SK-N-SH (cell line): ENCODE measurements at regions not wholly inside any gene's neighbourhood (a gene's known extent, or its start where the extent isn't known, plus 50 kb on each side); places are given as distances from the start of the nearest gene placed in this dataset.
A peak's percentile ranks its signal among the peaks of the same experiment; 100 is the strongest.

ENCODE experiments used
- CTCF ChIA-PET: fragments of 300-600, 350-600 bp; formaldehyde crosslinking; extraction: SDS; loops from one replicate; lab custom pipeline; 2021; lab: Yijun Ruan, JAX
- POLR2A ChIA-PET: fragments of 350-600 bp; sonication (Branson Sonifier 250); formaldehyde crosslinking; extraction: SDS; loops from one replicate; lab custom pipeline; 2020; ENCODE audit warnings: antibody characterized with exemption, inconsistent platforms; lab: Yijun Ruan, JAX
- DNase-seq: peaks from one replicate; pipeline ENCODE4 v3.0.0; 2012
- H2AFZ ChIP-seq: fragments of 200-600 bp; sonication (generic); 2 replicates; pipeline ENCODE4 v1.8.1; 2016; ENCODE audit warnings: antibody characterized with exemption, mild to moderate bottlenecking, low read depth
- H3F3A ChIP-seq: fragments of 200-600 bp; sonication (generic); replicated peaks from 2 replicates; pipeline ENCODE3; 2016; ENCODE audit warnings: antibody characterized with exemption, mild to moderate bottlenecking; ENCODE audit not compliant: insufficient read depth
- H3K27ac ChIP-seq, 2 experiments: fragments of 200-500 bp in 1 of 2; fragments of 200-600 bp in 1 of 2; sonication (Bioruptor generic) in 1 of 2; sonication (generic), shearing (Covaris generic) in 1 of 2; 2 replicates each; pipeline versions ENCODE4 v1.5.1 to v1.6.1; 2014 to 2016; ENCODE audit warnings: low read depth in 2 of 2, inconsistent platforms in 1 of 2, low read length in 1 of 2, mild to moderate bottlenecking in 1 of 2, mixed read lengths in 1 of 2
- H3K27me3 ChIP-seq: fragments of 200-600 bp; sonication (generic), shearing (Covaris generic); 2 replicates; pipeline ENCODE4 v1.6.1; 2016; ENCODE audit warnings: mixed run types; ENCODE audit not compliant: insufficient read depth
- H3K36me3 ChIP-seq, 2 experiments: fragments of 200-500 bp in 1 of 2; fragments of 200-600 bp in 1 of 2; sonication (Bioruptor generic) in 1 of 2; sonication (generic) in 1 of 2; replicated peaks in 1 of 2; 2 replicates each; pipeline versions ENCODE3 to v1.5.1; 2014 to 2016; ENCODE audit warnings: low read length in 1 of 2, mild to moderate bottlenecking in 1 of 2; ENCODE audit not compliant: insufficient read depth in 2 of 2, control insufficient read depth in 1 of 2
- H3K4me1 ChIP-seq, 2 experiments: fragments of 200-500 bp in 1 of 2; fragments of 200-600 bp in 1 of 2; sonication (Bioruptor generic) in 1 of 2; sonication (generic), shearing (Covaris generic) in 1 of 2; 2 replicates each; pipeline versions ENCODE4 v1.5.1 to v1.6.1; 2014 to 2016; ENCODE audit warnings: low read depth in 1 of 2, low read length in 1 of 2, mixed run types in 1 of 2; ENCODE audit not compliant: insufficient read depth in 2 of 2, control insufficient read depth in 1 of 2
- H3K4me2 ChIP-seq: fragments of 200-600 bp; sonication (generic), shearing (Covaris generic); 2 replicates; pipeline ENCODE4 v1.6.1; 2017; ENCODE audit warnings: mixed run types
- H3K4me3 ChIP-seq, 2 experiments: fragments of 200-500 bp in 1 of 2; fragments of 200-600 bp in 1 of 2; sonication (Bioruptor generic) in 1 of 2; sonication (generic), shearing (Covaris generic) in 1 of 2; 2 replicates each; pipeline versions ENCODE4 v1.5.1 to v1.8.1; 2014 to 2016; ENCODE audit warnings: low read depth in 2 of 2, inconsistent platforms in 1 of 2, low read length in 1 of 2, mild to moderate bottlenecking in 1 of 2, mixed read lengths in 1 of 2, moderate library complexity in 1 of 2
- H3K79me2 ChIP-seq: fragments of 200-600 bp; sonication (generic); 2 replicates; pipeline ENCODE4 v1.8.1; 2017; ENCODE audit warnings: mild to moderate bottlenecking; ENCODE audit not compliant: insufficient read depth
- H3K9ac ChIP-seq: fragments of 200-600 bp; sonication (generic); 2 replicates; pipeline ENCODE4 v1.6.1; 2017; ENCODE audit warnings: mixed run types
- H3K9me2 ChIP-seq: fragments of 200-600 bp; sonication (generic); 2 replicates; pipeline ENCODE4 v1.6.1; 2017; ENCODE audit warnings: mixed run types
- H3K9me3 ChIP-seq: fragments of 200-600 bp; sonication (generic); 2 replicates; pipeline ENCODE4 v1.6.1; 2017; ENCODE audit warnings: mixed run types, mild to moderate bottlenecking, moderate library complexity
- H4K20me1 ChIP-seq: fragments of 200-600 bp; sonication (generic); 2 replicates; pipeline ENCODE4 v1.6.1; 2017; ENCODE audit warnings: mild to moderate bottlenecking, mixed run types; ENCODE audit not compliant: insufficient read depth
- CHD2 ChIP-seq: fragments of 150-350 bp; IDR thresholded peaks from 2 replicates; pipeline ENCODE4 v1.6.1; 2018; ENCODE audit warnings: low read length; ENCODE audit not compliant: partially characterized antibody
- EZH2phosphoT487 ChIP-seq: fragments of 200-600 bp; sonication (generic); IDR thresholded peaks from 2 replicates; pipeline ENCODE4 v1.6.1; 2017; ENCODE audit warnings: low read depth, mixed run types, mild to moderate bottlenecking, antibody characterized with exemption, moderate library complexity, borderline replicate concordance
- FOXJ3 ChIP-seq: sonication (generic); formaldehyde crosslinking; IDR thresholded peaks from 2 replicates; pipeline ENCODE4 v1.5.1; 2020; ENCODE audit warnings: mild to moderate bottlenecking, missing genetic modification reagents
- IRF3 ChIP-seq: fragments of 150-350 bp; IDR thresholded peaks from 2 replicates; pipeline ENCODE4 v1.6.1; 2016; ENCODE audit warnings: mild to moderate bottlenecking, low read depth, low read length
- JUND ChIP-seq: IDR thresholded peaks from 2 replicates; pipeline ENCODE4 v1.4.0; 2012
- NFIC ChIP-seq: IDR thresholded peaks from 2 replicates; pipeline ENCODE4 v1.4.0; 2012; ENCODE audit warnings: borderline replicate concordance
- NRF1 ChIP-seq: IDR thresholded peaks from 2 replicates; pipeline ENCODE4 v1.6.1; 2012; ENCODE audit warnings: low read depth, mild to moderate bottlenecking, low read length
- POLR2AphosphoS5 ChIP-seq: IDR thresholded peaks from 2 replicates; pipeline ENCODE4 v1.6.1; 2012; ENCODE audit warnings: low read depth, low read length
- RAD21 ChIP-seq: IDR thresholded peaks from 2 replicates; pipeline ENCODE4 v1.6.1; 2012; ENCODE audit warnings: mild to moderate bottlenecking, low read length
- RCOR1 ChIP-seq: fragments of 150-350 bp; IDR thresholded peaks from 2 replicates; pipeline ENCODE4 v1.6.1; 2017; ENCODE audit warnings: antibody characterized with exemption, low read length
- REST ChIP-seq: IDR thresholded peaks from 2 replicates; pipeline ENCODE4 v1.6.1; 2012; ENCODE audit warnings: mild to moderate bottlenecking, low read depth, low read length, moderate library complexity
- TCF12 ChIP-seq: IDR thresholded peaks from 2 replicates; pipeline ENCODE4 v1.4.0; 2012
- WGBS: methylation state at CpG from one replicate; pipeline ENCODE4 v1.1.6; 2017; ENCODE audit warnings: low lambda C conversion rate; 5-methylcytosine and 5-hydroxymethylcytosine counted together

DNA sequence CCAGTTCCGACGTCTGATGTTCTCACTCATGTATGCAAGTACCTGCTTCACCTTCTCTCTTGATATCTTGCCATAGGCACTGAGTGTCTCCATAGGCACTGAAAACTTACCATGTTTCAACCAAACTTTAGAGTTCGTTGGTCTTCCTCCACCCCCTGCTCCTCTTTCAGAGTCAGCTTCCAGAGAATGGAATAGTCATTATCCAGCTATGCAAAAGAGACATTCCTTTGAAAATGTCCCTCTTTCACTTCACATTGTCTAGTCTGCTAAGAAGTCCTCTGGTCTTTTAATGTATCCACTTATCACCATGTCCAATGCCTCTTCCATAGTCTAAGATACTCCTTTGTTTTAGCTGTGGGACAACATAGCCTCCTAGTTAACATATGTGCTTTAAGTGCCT is 566.0 kb upstream of the TENM3 start:
- Histone ChIP-seq H3K9ac (no peak overlapping the region), H3K4me1 (peaks cover 0 to 8% of the 10 kb centered on the region in 2 experiments; a peak in 1 of 4 replicates), H3K79me2 (no peaks in the 10 kb centered on the region), H3F3A (no peaks in the 10 kb centered on the region), H3K4me3 (no peak overlapping the region), H3K4me2 (no peak overlapping the region), H3K9me3 (no peaks in the 10 kb centered on the region), H2AFZ (peak overlapping the region; percentile 8; the same call in 1 of the 2 replicates), H3K27ac (no peak overlapping the region), H3K9me2 (no peaks in the 10 kb centered on the region), H4K20me1 (no peaks in the 10 kb centered on the region), H3K27me3 (no peaks in the 10 kb centered on the region), H3K36me3 (no peaks in the 10 kb centered on the region)
- DNase-seq: no peak
- 74% methylated on average over 3 of the region's 3 CpGs for WGBS
- TF ChIP-seq RAD21 (no peak), REST (no peak), POLR2AphosphoS5 (no peak), NFIC (no peak), RCOR1 (no peak)
- ChIA-PET CTCF (no interaction called here), POLR2A (no interaction called here)

DNA sequence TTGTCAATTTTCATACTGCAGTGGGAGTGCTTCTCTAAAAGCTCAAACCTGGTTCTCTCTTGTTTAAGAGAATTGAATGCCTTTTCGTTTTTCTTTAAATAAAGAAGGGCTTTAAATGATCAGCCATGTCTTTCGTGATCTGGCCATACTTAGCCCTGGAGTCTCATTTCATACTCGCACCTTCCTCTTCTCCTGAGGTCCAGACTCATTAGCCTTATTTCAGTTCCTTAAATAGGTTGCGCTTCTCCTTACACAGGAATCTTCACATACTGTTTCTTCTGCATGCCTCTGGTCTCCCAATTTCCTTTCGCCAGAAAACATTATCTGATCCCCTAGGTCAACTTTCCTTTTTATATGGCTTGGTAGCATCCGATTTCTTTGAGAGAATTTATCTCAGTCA is 565.6 kb upstream of the TENM3 start:
- Histone ChIP-seq H3K9ac (no peak overlapping the region), H3K36me3 (no peaks in the 10 kb centered on the region), H3K4me2 (no peak overlapping the region), H3K4me3 (no peak overlapping the region), H4K20me1 (no peaks in the 10 kb centered on the region), H3K79me2 (no peaks in the 10 kb centered on the region), H3K9me3 (no peaks in the 10 kb centered on the region), H3F3A (no peaks in the 10 kb centered on the region), H3K4me1 (peaks cover 0 to 8% of the 10 kb centered on the region in 2 experiments; a peak in 1 of 4 replicates), H3K27ac (no peak overlapping the region), H3K9me2 (no peaks in the 10 kb centered on the region), H3K27me3 (no peaks in the 10 kb centered on the region), H2AFZ (peak overlapping the region; percentile 8; the same call in 1 of the 2 replicates)
- WGBS: 78% methylated on average over 6 of the region's 6 CpGs
- DNase-seq: no peak
- ChIA-PET CTCF (no interaction called here), POLR2A (no interaction called here)
- no peak for TF ChIP-seq IRF3
- no peak for TF ChIP-seq EZH2phosphoT487
- no peak for TF ChIP-seq JUND
- no peak for TF ChIP-seq NRF1
- TF ChIP-seq FOXJ3 (CRISPR knock-in tag): no peak
- no peak for TF ChIP-seq CHD2
- TF ChIP-seq TCF12: no peak
